AG04449 (cell line): ENCODE measurements at regions not wholly inside any gene's neighbourhood (a gene's known extent, or its start where the extent isn't known, plus 50 kb on each side); places are given as distances from the start of the nearest gene placed in this dataset.

Source experiments
- CTCF ChIA-PET: fragments of 350-600 bp; formaldehyde crosslinking; extraction: SDS; loops from one replicate; lab custom pipeline; 2021; ENCODE audit warnings: antibody characterized with exemption; lab: Yijun Ruan, JAX
- POLR2A ChIA-PET: fragments of 400-600, 350-600 bp; formaldehyde crosslinking; extraction: SDS; loops from one replicate; lab custom pipeline; 2020; ENCODE audit warnings: antibody characterized with exemption, inconsistent platforms; lab: Yijun Ruan, JAX
- DNase-seq: peaks from one replicate; pipeline ENCODE4 v3.0.0-alpha.2; 2010; ENCODE audit warnings: low read depth, low spot score
- H3K4me3 ChIP-seq: 2 replicates; pipeline ENCODE4 v1.5.1; 2011; ENCODE audit warnings: low read depth, mild to moderate bottlenecking, control low read depth, low read length
- CTCF ChIP-seq: IDR thresholded peaks from one replicate; pipeline ENCODE4 v1.5.1; 2011; ENCODE audit warnings: mild to moderate bottlenecking, moderate library complexity, low read length, control low read depth, inconsistent platforms; ENCODE audit not compliant: insufficient read depth; ENCODE audit errors: missing control alignments

- no peak for TF ChIP-seq CTCF
- no peak for DNase-seq
- ChIA-PET POLR2A (no interaction called here), CTCF (no interaction called here)
- H3K4me3 ChIP-seq: no peak overlapping the region
Measured at GRCh38 chr4:132384709-132385108, 764.4 kb upstream of the PCDH10 start.

- POLR2A ChIA-PET: no interaction called here
- no peak for DNase-seq
- H3K4me3 ChIP-seq: no peak overlapping the region
- TF ChIP-seq CTCF: no peak
- CTCF ChIA-PET: no interaction called here
Measured at GRCh38 chr4:132386130-132386529, 763.0 kb upstream of the PCDH10 start.

DNA sequence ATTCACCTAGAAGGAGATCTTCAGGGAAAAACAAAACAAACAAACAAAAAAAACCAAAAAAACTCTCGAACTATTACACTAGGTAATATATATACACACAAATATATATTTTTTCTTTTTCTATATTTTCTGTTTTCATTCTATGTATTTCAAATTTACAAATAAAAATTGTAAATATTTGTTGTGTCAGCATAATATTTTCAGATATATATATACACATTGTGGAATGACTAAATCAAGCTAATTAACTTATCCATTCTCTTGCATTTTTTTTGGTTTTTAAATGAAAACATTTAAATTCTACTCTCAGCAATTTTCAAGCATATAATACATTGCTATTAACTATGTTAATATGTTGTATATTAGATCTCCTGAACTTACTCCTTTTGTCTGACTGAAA lies 762.0 kb upstream of the PCDH10 start:
- CTCF ChIA-PET: no interaction called here
- POLR2A ChIA-PET: no interaction called here

GRCh38 chr4:132395561-132395960 lies 753.5 kb upstream of the PCDH10 start:
- no peak for DNase-seq
- TF ChIP-seq CTCF: no peak
- ChIA-PET POLR2A (no interaction called here), CTCF (no interaction called here)
- no peak overlapping the region for H3K4me3 ChIP-seq

More for the DNA sequence above, 762.0 kb upstream of the PCDH10 start:
- TF ChIP-seq CTCF: no peak
- DNase-seq: no peak
- H3K4me3 ChIP-seq: no peak overlapping the region

- DNase-seq: no peak
- no peak for TF ChIP-seq CTCF
- H3K4me3 ChIP-seq: no peak overlapping the region
- ChIA-PET CTCF (no interaction called here), POLR2A (no interaction called here)
Measured at GRCh38 chr4:132396636-132397035, 752.5 kb upstream of the PCDH10 start.

- no peak for TF ChIP-seq CTCF
- H3K4me3 ChIP-seq: no peak overlapping the region
- POLR2A ChIA-PET: no interaction called here
- no peak for DNase-seq
- CTCF ChIA-PET: no interaction called here
Measured at GRCh38 chr4:132417220-132417619, 731.9 kb upstream of the PCDH10 start.
